HG03432 (cell line): ENCODE measurements at regions not wholly inside any gene's neighbourhood (a gene's known extent, or its start where the extent isn't known, plus 50 kb on each side); places are given as distances from the start of the nearest gene placed in this dataset.
A peak's percentile ranks its signal among the peaks of the same experiment; 100 is the strongest.

Source experiments
- ATAC-seq: cut with Tn5 transposase; IDR thresholded peaks from one replicate; pipeline ENCODE4 v1.9.1; 2021; ENCODE audit warnings: mild to moderate bottlenecking, moderate library complexity; ENCODE audit not compliant: unreplicated experiment

DNA sequence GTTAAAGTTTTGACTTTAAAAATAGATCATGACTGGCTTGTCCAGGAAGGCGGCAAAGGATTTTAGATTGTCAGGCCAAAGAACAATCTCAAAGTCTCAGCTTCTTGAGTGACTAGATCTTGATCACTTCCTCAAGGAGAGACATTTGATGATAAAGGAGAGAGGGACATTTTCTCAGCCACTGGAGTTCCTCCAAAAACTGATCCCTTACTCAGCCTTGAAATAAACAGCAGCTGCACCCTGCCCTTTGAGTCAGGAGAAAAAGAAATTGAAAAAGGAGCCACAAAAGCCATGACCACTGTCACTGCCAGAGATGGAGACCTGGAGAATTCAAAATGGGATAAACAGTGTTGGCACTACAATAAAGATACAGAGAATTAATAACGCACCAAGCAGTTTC, 288.4 kb upstream of the PRMT6 start:
- ATAC-seq, result no peak

GRCh38 chr1:106768501-106768900, 288.0 kb upstream of the PRMT6 start:
- ATAC-seq, result no peak

- ATAC-seq, result no peak
Measured at GRCh38 chr1:106773206-106773605, 283.3 kb upstream of the PRMT6 start.

GRCh38 chr1:106780066-106780465, 276.4 kb upstream of the PRMT6 start:
- no peak for ATAC-seq

DNA sequence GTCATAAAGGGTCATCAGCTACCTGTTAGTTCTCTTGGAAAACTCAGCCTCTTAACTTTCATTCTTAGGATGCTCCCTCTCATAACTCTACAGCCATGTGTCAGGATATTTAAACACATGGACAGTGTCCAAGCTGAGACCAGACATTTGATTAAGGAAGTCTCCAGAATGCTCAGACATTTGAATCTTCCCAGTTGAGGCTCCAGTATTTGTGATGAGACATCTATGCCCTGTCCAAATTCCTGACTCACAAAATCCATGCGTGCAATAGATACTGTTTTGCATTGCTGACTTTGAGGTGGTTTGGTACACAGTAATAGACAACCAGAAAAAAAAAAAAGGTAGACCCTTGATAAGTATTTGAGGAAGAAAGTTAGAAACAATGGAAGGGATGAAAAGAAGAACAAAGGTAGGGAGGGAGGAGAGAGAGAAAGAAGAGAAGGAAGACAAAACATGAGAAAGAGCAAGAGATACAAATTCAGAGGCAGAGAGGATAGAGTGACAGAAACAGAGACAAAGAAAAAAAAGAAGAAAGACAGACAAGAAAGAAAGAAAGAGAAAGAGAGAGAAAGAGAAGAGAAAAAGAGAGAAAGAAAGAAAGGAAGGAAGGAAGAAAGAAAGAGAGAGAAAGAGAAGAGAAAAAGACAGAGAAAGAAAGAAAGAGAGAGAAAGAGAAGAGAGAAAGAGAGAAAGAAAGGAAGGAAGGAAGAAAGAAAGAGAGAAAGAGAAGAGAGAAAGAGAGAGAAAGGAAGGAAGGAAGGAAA, 275.5 kb upstream of the PRMT6 start:
- no peak for ATAC-seq

GRCh38 chr1:106785176-106785575, 271.3 kb upstream of the PRMT6 start:
- no peak for ATAC-seq

DNA sequence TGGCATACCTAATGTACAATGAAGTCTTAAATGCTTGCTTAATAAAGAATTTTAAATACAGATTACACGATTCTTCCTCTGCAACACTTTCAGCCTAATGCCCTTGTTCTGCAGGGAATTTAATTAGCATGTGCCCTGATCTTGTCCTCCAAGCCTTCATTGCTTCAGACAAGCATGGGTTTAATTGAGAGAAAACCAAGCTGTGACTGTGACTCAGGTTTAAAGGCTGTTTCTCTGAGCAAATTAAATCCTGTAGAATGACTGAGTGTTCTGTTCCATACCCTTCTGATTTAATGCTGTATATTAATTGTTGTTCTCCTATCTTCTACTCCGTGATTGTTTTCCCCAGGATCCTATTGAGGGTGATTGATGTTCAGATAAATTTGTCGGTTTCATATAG, 269.0 kb upstream of the PRMT6 start:
- ATAC-seq, result no peak

- no peak for ATAC-seq
Measured at GRCh38 chr1:106789686-106790085, 266.8 kb upstream of the PRMT6 start.

- ATAC-seq, result no peak
Measured at GRCh38 chr1:106791041-106791440, 265.4 kb upstream of the PRMT6 start.

- no peak for ATAC-seq
Measured at GRCh38 chr1:106793651-106794050, 262.8 kb upstream of the PRMT6 start.

DNA sequence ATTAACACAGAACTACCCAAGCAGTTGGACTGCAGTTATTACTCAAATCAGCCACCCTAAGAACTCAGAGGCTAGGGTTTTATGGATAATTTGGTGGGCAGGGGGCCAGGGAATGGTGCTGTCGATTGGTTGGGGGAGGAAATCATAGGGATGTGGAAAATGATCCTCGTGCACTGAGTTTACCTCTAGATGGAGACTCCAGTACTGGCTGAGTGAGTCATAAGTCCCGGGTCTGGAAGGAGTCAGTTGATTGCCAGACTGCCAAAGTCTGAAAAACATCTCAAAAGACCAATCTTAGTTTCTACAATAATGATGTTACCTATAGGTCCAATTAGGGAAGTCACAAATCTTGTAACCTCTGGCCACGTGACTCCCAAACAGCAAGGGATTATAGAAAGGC, 257.5 kb upstream of the PRMT6 start:
- no peak for ATAC-seq

DNA sequence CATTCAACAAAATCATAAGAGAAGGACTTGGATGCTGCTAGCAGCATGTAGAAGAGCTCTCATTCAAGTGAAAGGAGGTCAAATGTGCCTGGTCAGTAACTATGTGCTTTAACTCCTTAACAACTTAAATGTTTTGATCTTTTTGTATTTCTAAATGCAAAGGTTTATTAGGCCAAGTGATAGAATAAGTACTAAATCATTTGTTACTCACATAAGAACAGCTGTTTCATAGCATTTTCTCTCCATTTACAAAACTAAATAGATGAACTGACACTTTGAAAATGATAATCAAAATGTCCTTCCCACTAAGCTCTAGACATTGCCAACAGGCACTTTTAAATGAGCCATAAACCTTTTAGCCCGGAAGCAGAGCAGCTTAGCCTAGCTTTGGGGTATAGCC, 254.3 kb upstream of the PRMT6 start:
- no peak for ATAC-seq

- no peak for ATAC-seq
Measured at GRCh38 chr1:106814418-106814817, 242.1 kb upstream of the PRMT6 start.

- no peak for ATAC-seq
Measured at GRCh38 chr1:106817575-106817974, 238.9 kb upstream of the PRMT6 start.

- no peak for ATAC-seq
Measured at GRCh38 chr1:106831511-106831910, 225.0 kb upstream of the PRMT6 start.

DNA sequence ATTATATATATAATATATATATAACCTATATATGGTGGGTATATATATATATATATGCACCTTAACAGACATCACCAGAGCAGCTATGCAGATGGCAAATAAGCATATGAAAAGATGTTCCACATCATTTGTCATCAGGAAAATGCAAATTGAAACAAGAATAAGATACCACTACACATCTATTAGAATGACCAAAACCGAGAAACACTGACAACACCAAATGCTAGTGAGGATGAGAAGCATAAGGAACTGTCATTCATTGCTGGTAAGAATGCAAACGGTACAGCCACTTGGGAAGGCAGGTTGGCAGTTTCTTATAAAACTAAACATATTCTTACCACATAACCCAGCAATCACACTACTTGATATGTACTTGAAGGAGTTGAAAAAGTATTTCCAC, 219.8 kb upstream of the PRMT6 start:
- ATAC-seq, result peak; percentile 95

GRCh38 chr1:106843518-106843917, 213.0 kb upstream of the PRMT6 start:
- ATAC-seq, result no peak

GRCh38 chr1:106846656-106847055, 209.8 kb upstream of the PRMT6 start:
- ATAC-seq, result peak; percentile 97

DNA sequence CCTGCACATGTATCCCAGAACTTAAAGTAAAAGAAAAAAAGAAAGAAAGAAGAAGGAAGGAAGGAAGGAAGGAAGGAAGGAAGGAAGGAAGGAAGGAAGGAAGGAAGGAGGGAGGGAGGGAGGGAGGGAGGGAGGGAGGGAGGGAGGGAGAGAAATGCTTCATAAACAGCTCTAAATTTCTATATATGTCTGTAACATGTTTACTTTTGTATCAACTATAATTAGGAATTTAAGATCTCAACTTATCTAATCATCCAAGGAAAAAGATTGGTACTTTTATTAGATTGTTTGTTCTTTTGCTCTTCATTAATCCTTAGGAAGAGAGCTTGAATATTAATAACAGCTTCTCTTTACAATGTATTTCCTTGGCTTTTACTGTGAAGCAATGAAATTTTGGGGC, 195.4 kb upstream of the PRMT6 start:
- no peak for ATAC-seq

GRCh38 chr1:106868828-106869227, 187.6 kb upstream of the PRMT6 start:
- ATAC-seq, result no peak

GRCh38 chr1:106875622-106876021, 180.9 kb upstream of the PRMT6 start:
- ATAC-seq, result no peak

DNA sequence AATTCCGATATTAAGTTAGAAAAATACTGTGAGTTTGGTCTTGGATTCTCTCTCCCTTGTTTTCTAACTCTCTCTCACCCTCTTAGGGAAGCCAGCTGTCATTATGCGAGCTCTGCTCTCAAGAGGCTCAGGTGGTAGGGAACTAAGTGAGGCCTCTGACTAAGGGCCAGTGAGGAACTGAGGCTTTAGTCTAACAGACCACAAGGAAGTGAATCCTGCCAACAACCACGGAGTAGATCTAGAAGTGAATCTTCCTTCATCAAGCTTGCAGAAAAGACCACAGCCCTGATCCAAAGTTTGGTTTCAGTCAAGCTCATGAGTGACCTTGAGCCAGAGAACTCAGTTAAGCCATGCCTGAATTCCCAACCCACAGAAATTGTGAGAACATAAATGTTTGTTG, 180.1 kb upstream of the PRMT6 start:
- peak; percentile 52 for ATAC-seq

GRCh38 chr1:106879538-106879937, 176.9 kb upstream of the PRMT6 start:
- ATAC-seq, result no peak
